Osteocyte (in vitro differentiated cells): ENCODE measurements at regions not wholly inside any gene's neighbourhood (a gene's known extent, or its start where the extent isn't known, plus 50 kb on each side); places are given as distances from the start of the nearest gene placed in this dataset.

Experiments
- DNase-seq: peaks from one replicate; pipeline ENCODE4 v3.0.0; 2021; ENCODE audit warnings: mixed read lengths; ENCODE audit not compliant: unreplicated experiment; ENCODE audit errors: extremely low spot score
- H3K27ac Mint-ChIP-seq: one replicate; pipeline ENCODE4 v1.8.0; 2021; ENCODE audit warnings: mild to moderate bottlenecking, mixed read lengths; ENCODE audit not compliant: unreplicated experiment
- H3K27me3 Mint-ChIP-seq: one replicate; pipeline ENCODE4 v1.8.0; 2021; ENCODE audit warnings: mixed read lengths; ENCODE audit not compliant: unreplicated experiment
- H3K36me3 Mint-ChIP-seq: one replicate; pipeline ENCODE4 v1.8.0; 2021; ENCODE audit warnings: mixed read lengths; ENCODE audit not compliant: unreplicated experiment
- H3K4me1 Mint-ChIP-seq: one replicate; pipeline ENCODE4 v1.8.0; 2021; ENCODE audit warnings: mixed read lengths; ENCODE audit not compliant: unreplicated experiment
- H3K4me3 Mint-ChIP-seq: one replicate; pipeline ENCODE4 v1.8.0; 2021; ENCODE audit warnings: mild to moderate bottlenecking, moderate library complexity, mixed read lengths; ENCODE audit not compliant: unreplicated experiment
- H3K9me3 Mint-ChIP-seq: one replicate; pipeline ENCODE4 v1.8.0; 2021; ENCODE audit warnings: mixed read lengths; ENCODE audit not compliant: unreplicated experiment
- CTCF ChIP-seq: fragments of 200-600 bp; sonication (generic); IDR thresholded peaks from 2 replicates; pipeline ENCODE4 v1.5.0; 2021; ENCODE audit warnings: antibody characterized with exemption, mild to moderate bottlenecking, moderate library complexity

- H3K27me3 Mint-ChIP-seq, result peaks cover 2% of the 10 kb centered on the region
- H3K4me1 Mint-ChIP-seq, result no peaks in the 10 kb centered on the region
- H3K36me3 Mint-ChIP-seq, result no peaks in the 10 kb centered on the region
- H3K4me3 Mint-ChIP-seq, result no peak overlapping the region
- no peaks in the 10 kb centered on the region for H3K9me3 Mint-ChIP-seq
- no peak for TF ChIP-seq CTCF
- H3K27ac Mint-ChIP-seq, result no peak overlapping the region
- no peak for DNase-seq
Observed at GRCh38 chrX:22366906-22367305, 94.2 kb downstream of the CBLL2 start.

GRCh38 chrX:22373094-22373493 lies 100.4 kb downstream of the CBLL2 start:
- H3K9me3 Mint-ChIP-seq, result no peaks in the 10 kb centered on the region
- H3K36me3 Mint-ChIP-seq, result no peaks in the 10 kb centered on the region
- TF ChIP-seq CTCF, result no peak
- H3K27me3 Mint-ChIP-seq, result peaks cover 2% of the 10 kb centered on the region
- H3K4me1 Mint-ChIP-seq, result peaks cover 2% of the 10 kb centered on the region
- DNase-seq, result no peak
- H3K27ac Mint-ChIP-seq, result no peak overlapping the region
- no peak overlapping the region for H3K4me3 Mint-ChIP-seq

- peaks cover under 1% of the 10 kb centered on the region for H3K27me3 Mint-ChIP-seq
- no peaks in the 10 kb centered on the region for H3K9me3 Mint-ChIP-seq
- no peak overlapping the region for H3K27ac Mint-ChIP-seq
- DNase-seq, result no peak
- no peak for TF ChIP-seq CTCF
- H3K36me3 Mint-ChIP-seq, result no peaks in the 10 kb centered on the region
- H3K4me1 Mint-ChIP-seq, result peaks cover 4% of the 10 kb centered on the region
- no peak overlapping the region for H3K4me3 Mint-ChIP-seq
Observed at GRCh38 chrX:22373766-22374165, 101.1 kb downstream of the CBLL2 start.

- TF ChIP-seq CTCF, result no peak
- no peak for DNase-seq
- H3K27me3 Mint-ChIP-seq, result no peaks in the 10 kb centered on the region
- H3K4me1 Mint-ChIP-seq, result peaks cover 4% of the 10 kb centered on the region
- H3K9me3 Mint-ChIP-seq, result peaks cover 6% of the 10 kb centered on the region
- H3K4me3 Mint-ChIP-seq, result no peak overlapping the region
- no peak overlapping the region for H3K27ac Mint-ChIP-seq
- no peaks in the 10 kb centered on the region for H3K36me3 Mint-ChIP-seq
Observed at GRCh38 chrX:22376369-22376768, 103.7 kb downstream of the CBLL2 start.

GRCh38 chrX:22378296-22378695 lies 105.6 kb downstream of the CBLL2 start:
- no peak overlapping the region for H3K4me3 Mint-ChIP-seq
- TF ChIP-seq CTCF, result no peak
- H3K9me3 Mint-ChIP-seq, result peaks cover 10% of the 10 kb centered on the region
- no peak for DNase-seq
- no peaks in the 10 kb centered on the region for H3K27me3 Mint-ChIP-seq
- H3K36me3 Mint-ChIP-seq, result no peaks in the 10 kb centered on the region
- H3K4me1 Mint-ChIP-seq, result peaks cover 4% of the 10 kb centered on the region
- no peak overlapping the region for H3K27ac Mint-ChIP-seq
